ENCODE measurements at regions not wholly inside any gene's neighbourhood (a gene's known extent, or its start where the extent isn't known, plus 50 kb on each side); places are given as distances from the start of the nearest gene placed in this dataset.
"Not testable (repeated sequence)": the region's sequence is repeated elsewhere in the genome, so short reads cannot be mapped to it uniquely, and the experiment has no call there.

DNA sequence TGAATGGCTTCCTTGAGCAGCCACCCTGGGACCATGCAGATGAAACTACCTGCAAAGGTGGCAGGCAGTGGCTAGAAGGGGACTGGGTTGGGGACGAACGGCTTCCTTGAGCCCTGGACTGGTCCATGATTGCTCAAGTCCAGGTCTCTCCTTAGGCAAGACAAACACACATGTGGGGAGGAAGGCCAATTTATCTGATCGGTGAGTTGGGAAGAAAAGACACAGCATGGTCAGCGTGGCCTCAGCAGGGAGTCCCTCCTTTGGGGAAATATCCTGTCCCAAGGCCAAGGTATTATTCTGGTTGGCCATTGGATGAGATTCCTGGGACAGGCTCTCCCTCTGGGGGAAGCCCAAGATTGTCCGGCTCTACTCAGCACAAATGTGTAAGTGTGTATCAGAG lies 116.3 kb upstream of the ERG start:
- DNase-seq (ENCODE audit: low spot score): no peak

DNA sequence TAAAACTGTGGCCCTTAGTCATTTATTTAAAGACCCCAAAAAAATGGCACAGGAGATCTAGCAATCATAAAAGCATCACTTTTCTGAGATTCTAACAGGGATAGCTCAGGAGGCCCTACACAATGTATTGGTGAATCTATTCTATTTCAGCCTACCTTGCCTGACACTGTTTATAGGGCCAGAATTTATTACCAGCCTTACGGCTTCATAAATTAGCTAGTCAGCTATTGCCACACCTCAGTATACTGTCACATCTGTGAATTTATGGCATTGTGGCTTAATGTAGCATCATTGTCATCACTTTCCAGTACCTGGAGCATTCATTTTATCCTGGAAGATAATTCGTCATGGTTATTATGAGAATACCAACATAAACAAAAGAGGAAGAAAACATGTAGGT lies 121.2 kb upstream of the ERG start:
- DNase-seq (ENCODE audit: low spot score): no peak

DNA sequence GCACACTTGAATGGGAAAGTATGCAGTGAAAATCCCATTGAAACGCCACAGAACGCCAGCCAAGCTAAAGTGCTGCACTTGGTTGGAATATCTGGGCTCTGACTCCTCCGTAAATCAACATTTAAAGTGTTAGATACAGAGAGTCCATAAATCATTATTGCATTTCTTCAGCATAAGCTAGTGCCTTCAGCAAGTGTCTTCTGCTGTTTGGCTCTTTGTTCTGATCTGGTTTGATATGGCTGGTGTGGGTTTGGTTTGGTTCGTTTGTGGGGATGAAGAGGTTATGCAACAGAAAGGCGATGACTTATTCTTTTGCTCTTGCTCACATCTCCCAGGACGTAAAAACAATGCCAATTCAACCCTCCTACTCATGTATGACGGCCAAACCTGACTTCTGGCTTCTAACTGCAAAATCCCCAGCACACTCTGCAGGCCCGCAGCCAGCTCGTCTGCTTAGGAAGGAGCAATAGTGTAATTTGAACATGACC lies 121.8 kb upstream of the ERG start:
- DNase-seq (ENCODE audit: low spot score): no peak

DNA sequence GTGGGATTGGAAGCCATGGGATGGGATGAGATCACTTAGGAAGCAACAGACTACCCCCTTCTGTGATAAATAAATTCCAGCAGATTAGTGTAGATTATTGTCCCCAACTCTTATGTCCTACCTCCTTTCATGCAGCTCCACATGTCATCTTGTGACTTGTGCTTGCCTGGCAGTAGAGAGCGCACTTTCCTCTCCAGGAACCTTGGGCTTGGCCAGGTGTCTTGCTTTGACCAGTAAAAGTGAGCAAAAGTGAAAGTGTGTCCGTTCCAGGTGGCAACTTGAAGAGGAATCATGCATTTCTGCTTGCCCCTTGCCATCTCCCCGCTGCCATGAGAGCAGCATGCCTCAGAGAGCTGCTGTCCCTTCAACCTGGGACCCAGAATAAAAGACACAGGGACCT lies 122.9 kb upstream of the ERG start:
- no peak for DNase-seq (ENCODE audit: low spot score)

GRCh38 chr21:38622081-38622826 lies 124.0 kb upstream of the ERG start:
- DNase-seq (ENCODE audit: low spot score): no peak

DNA sequence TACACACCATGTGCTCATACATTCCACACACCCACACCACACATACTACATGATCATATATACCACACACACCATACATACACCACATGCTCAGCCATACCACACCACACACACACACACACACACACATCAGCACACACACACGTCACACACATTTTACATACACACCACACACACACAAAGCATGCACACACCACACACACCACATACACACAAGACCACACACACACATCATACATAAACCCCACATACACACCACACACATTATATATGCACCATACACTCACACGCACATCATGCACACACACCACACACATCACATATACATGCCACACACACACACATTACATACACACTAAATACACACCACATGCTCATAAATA lies 124.5 kb upstream of the ERG start:
- no peak for DNase-seq (ENCODE audit: low spot score)

DNA sequence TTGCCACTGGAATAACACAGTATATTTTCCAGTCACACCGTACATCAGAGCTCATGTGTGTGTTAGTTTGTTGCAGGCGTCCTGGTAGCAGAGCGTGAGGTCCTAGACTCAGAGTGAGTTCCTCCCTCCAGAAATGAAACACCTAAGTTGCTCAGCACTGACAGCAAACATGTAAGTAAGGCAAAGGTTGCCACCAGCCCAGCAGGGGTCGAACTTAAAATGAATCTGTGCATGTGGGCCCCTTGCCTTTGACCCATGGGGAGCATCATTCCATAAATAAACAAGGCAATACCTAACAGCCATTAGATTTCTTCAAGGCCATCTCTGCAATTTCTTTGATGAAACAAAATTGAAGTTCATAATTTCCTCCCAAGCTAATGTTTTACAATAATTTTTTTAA lies 125.3 kb upstream of the ERG start:
- no peak for DNase-seq (ENCODE audit: low spot score)

DNA sequence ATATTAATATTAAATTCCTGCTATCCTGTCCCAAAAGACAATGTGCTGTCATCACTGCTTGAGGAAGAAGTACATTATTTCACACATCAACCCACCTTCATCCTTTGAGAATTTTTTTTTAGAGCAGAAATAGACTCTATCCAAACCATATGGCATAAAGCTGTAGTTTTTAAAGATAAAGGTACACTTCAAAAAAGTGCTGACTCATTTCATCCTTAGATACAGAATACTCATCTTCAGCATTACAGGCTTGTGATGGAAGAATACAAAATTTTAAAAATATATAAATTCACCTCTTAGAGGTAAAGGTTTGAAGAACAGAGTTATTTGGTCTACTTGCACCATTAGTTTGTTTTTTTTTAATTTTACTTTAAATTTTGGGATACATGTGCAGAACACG lies 126.7 kb upstream of the ERG start:
- no peak for DNase-seq (ENCODE audit: low spot score)

- DNase-seq (ENCODE audit: low spot score): no peak
These were observed 128.0 kb upstream of the ERG start for GRCh38 chr21:38626306-38626705.

GRCh38 chr21:38628349-38628748 lies 130.1 kb upstream of the ERG start:
- no peak for DNase-seq (ENCODE audit: low spot score)

DNA sequence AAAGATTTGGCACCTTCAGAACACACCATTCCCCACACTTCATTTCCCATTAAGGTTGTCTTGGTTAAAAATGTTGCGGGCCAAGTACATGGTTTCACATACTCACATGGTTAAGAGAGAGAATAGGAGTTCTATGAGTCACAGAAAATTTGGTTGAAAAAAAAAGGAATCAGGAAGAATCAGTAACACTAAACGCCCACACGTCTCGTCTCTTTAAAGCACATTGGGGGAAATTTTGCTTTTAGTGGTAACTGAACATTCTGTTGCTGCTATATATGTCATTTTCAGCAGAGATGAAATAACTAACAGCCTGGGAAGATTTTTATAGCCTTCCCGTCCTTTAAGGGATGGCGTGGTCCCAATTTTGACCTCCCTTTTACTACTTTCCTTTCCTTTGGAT lies 132.9 kb upstream of the ERG start:
- no peak for DNase-seq (ENCODE audit: low spot score)

DNA sequence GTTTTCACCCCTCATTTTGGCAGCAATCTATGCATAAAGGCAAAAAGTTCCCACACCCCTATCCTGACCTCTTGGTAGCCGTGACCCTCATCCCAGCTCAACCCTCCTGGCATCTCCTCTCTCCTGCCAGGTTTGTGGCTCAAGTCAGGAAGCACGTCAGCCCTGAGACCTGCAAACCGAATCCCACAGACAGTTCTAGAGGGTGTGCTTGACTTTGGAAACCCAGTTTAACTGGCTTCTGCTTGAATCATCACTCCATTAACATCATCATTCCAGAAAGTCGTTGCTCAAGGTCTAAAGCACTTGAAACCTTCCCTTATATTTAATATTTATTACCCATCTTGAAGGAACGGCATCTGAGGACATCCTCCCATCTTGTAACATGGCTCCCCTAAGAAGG lies 133.4 kb upstream of the ERG start:
- no peak for DNase-seq (ENCODE audit: low spot score)

GRCh38 chr21:38637161-38637560 lies 138.9 kb upstream of the ERG start:
- no peak for DNase-seq (ENCODE audit: low spot score)

- no peak for DNase-seq (ENCODE audit: low spot score)
These were observed 141.5 kb upstream of the ERG start for GRCh38 chr21:38639571-38640354.

- DNase-seq (ENCODE audit: low spot score): not testable (repeated sequence)
These were observed 142.1 kb upstream of the ERG start for GRCh38 chr21:38640355-38640742.

DNA sequence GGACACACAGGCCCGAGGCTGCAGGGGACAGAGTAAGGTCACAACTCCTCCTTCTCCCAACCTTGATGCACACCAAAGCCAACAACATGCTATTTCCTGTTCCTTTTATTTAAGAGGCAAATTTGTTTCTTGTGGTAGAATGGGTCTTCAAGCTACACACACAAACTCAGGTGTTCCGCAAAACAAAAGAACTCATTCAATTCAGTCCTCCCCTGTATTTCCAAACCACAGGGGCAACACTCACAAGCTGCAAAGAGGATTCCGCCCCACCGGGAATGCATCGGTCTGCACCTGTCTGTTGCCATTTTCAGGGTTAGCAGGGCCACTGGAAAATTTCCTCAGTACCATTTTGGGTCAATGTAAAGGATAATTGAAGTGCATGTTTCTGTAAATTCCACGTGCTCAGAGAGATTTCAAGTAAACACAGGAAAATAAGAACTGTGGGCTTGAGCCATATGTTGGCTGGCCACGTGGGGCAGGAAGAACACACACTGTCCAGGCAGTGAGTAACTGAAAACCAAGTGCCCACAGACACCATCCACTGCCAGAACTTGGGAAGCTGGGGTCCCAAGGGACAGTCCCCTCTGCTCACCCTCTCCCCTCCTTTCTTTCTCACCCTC lies 145.2 kb upstream of the ERG start:
- no peak for DNase-seq (ENCODE audit: low spot score)

DNA sequence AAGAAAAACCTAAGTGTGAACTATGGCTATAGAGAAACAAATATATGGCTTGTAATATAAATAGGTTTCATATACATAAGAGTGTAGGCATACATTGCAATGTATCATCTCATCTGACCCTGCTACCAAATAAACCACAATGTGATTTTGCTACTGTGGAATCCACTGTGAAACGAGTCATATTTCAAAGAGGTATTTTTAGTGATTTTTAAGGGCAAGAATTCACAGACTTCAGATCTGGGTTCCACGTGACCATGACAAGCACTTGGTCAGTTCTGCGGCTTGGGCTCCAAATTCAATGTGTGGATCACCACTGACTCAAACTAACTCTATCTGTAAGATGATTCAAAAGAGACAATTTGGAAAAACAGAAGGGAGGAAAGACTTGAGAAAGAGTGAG lies 147.0 kb upstream of the ERG start:
- DNase-seq (ENCODE audit: low spot score): peak; percentile 38

GRCh38 chr21:38646213-38646837 lies 148.0 kb upstream of the ERG start:
- no peak for DNase-seq (ENCODE audit: low spot score)

DNA sequence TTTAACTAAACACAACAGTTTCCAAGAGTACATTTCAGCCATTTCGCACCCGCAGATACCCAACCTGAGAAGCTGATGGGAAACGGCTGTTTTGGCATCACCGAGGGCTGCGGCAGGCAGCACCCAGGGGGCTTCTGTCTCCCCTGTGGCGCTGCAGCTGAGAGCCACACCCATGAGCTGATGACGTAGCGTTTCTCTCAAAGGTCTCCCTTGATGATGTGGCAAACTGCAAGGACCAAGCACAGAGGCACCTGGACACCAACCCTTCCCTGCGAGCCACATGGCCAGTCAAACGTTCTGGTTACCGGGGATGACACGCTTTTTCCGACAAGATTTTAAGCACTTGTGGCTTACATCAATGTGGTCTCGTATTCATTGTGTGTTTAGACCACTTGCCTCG lies 150.8 kb upstream of the ERG start:
- no peak for DNase-seq (ENCODE audit: low spot score)

DNA sequence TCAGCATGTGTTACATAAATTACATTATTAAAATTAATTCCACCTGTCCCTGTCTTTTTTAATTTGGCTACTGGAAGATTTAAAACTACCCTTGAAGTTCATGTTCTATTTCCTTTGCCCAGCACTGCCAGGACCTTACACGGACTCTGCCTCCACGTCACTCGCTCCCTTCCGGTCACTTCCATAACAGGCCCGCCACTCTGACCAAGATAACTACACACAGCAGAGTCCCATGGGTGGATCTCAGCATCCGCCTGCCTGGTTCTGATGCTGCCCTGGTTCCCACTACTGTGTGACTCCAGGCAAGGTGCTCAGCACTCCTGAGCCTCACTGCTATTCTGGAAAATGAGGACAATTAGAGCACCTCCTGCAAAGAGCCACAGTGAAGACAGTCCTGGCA lies 153.3 kb upstream of the ERG start:
- no peak for DNase-seq (ENCODE audit: low spot score)

GRCh38 chr21:38652396-38652795 lies 153.3 kb upstream of the ETS2 start:
- DNase-seq (ENCODE audit: low spot score): no peak

DNA sequence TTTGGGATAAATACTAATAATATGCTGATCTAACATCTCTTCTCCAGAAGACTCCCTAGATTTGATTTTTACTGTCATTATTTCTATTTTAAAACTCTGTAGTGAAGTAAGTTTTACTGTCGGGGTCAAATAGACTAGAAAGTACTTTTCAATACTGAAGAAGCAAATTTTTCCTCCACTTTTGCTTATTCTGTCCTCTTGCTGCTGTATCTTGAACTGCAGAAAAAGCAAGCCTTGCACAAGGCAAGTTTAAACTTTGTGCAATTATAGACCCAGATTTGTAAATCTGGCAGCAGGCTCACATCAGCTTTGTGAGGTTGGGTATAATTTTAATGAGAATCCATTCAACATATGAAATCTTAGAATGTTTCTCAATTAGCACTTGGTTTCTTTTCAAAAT lies 151.1 kb upstream of the ETS2 start:
- no peak for DNase-seq (ENCODE audit: low spot score)

DNA sequence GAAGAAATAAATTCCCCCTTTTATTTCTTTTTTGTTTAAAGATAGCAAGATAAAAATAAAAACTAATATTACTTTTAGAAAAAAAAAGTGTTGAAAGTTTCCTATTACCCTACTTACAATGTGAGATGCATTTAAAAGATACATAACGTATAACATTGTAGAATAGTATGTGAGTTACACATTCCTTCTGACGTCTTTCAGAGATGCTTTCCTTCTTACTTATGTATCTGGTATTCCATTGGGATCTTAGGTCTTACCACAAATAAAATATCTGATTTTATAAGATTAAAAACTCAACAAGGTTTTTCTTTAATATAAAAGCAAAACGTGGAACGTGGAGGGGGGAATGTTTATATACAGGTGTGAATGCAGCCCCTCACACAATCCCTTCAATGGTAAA lies 147.2 kb upstream of the ETS2 start:
- DNase-seq (ENCODE audit: low spot score): no peak

All from hepatic stellate cell (primary cell).